Fibroblast of skin of right quadriceps (primary cell): ENCODE measurements at regions not wholly inside any gene's neighbourhood (a gene's known extent, or its start where the extent isn't known, plus 50 kb on each side); places are given as distances from the start of the nearest gene placed in this dataset.

ENCODE experiments used
- DNase-seq: peaks from one replicate; pipeline ENCODE4 v3.0.0-alpha.2; 2013

DNA sequence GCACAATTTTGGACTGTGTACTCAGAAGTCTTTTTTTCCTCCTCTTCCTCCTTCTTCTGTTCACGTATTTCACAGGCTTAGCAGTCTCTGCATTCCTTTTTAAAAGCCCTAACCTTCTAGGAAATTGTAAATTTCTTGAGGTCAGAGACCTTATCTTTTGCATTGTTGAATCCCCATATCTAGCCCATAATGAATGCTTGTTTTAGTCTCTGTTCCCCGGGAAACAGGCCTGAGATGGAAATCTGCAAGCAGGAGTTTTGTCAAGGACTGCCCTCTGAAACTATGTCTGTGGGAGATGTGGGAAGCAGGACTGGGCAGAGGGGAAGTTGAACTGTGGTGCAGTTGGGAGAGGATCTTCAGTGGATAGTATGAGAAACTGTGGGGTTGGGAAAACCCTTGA lies 272.2 kb upstream of the DAB1 start:
- no peak for DNase-seq

DNA sequence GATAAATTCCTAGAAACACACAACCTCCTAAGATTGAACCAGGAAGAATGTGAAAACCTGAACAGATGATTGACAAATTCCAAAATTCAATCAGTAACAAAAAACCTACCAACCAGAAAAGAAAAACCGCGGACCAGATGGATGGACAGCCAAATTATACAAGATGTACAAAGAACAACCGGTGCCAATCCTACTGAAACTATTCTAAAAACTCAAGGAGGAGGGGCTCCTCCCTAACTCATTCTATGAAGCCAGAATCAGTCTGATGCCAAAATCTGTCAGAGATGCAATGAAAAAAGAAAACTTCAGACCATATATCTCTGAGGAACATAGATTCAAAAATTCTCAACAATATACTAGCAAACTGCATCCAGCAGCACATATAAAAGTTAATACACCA lies 262.4 kb upstream of the DAB1 start:
- DNase-seq, result no peak

DNA sequence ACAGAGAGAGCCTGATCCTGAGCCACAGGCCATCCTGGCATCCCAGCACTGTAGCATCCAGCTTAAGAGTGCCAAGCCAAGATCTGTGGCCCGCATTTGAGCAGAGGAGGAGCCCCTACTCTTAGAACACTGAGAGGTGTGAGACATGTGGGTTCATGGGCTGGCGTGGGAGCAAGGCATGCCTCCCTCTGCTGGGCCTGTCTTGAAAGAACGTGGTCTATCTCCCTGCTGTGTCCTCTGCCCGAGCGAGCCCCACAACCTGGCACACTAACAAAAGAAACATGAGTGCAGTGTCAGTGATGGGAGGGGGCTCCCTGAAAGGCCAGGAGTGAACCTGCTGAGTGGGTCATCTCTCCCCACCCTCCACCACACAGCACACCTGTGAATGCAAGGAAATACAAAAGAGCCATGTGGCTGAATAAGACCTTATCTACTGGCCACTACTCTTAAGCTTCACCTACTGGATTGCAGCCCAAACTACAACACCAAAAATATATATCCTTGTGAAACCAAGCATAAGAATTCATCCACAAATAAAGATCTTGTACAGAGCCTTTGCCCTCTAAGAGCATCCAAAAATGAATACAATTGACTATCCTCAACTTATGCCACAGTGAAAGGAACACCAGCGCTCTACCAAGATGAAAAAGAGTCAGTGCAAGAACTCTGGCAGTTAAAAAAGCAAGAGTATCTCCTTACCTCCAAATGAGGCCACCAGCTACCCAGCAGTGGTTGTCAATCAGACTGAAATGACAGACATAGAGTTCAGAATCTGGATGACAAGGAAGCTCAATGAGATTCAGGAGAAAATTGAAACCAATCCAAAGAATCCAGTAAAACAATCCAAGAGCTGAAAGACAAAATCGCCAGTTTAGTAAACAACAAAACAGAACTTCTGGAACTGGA lies 259.4 kb upstream of the DAB1 start:
- DNase-seq, result no peak

DNA sequence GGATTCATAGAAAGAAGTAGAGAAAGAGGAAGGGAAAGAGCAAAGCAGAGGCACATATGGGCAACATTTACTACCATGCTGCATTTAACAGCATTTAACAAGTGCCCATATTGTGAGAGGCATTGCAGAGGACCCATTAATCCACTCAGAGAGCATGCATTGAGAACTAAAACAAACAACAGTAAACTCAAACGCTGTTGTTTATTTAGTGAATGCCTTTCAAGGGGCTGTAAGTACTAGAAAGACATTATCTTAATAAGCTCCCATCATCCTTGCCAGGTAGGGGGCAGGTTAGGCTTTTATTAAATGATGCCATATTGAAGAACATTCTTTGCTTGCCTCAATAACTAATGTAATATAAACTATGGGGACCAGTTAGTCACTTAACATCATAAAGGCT lies 254.3 kb upstream of the DAB1 start:
- no peak for DNase-seq

DNA sequence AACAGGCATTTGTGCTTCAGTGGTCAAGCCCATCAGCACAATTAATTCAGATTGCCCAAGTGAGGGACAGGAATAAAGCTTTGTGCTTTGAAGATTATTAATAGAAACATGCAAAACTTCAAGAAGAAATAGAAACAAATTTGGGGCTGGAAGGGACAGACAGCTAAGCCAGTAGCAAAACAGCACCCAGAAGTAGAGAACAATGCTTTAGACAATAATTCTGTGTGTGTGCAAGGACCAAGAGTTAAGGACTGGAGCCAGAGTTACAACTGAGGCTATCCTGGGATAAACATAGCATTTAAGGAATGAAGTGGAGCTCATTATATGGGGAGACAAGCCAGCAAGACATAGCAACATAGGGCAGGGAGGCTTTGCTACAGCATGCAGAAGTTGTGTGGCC lies 251.9 kb upstream of the DAB1 start:
- no peak for DNase-seq

DNA sequence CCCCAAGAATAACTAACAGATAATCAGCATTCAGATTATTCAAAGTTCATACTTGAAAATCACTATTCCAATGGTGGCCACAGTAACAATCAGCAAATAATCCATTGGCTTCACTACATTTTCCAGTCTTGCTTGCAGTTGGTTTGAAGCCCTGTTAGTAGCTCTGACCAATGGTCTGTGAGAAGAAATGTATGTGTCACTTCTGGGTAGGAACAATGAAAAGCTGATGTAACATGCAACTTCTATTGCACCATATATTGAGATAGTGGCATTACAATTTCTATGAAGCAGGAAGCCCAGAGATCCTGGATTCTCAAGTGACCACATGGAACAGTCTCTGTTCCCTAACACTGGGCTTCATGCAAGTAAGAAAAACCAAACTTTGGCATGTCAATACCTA lies 250.9 kb upstream of the DAB1 start:
- peak; percentile 38 for DNase-seq

DNA sequence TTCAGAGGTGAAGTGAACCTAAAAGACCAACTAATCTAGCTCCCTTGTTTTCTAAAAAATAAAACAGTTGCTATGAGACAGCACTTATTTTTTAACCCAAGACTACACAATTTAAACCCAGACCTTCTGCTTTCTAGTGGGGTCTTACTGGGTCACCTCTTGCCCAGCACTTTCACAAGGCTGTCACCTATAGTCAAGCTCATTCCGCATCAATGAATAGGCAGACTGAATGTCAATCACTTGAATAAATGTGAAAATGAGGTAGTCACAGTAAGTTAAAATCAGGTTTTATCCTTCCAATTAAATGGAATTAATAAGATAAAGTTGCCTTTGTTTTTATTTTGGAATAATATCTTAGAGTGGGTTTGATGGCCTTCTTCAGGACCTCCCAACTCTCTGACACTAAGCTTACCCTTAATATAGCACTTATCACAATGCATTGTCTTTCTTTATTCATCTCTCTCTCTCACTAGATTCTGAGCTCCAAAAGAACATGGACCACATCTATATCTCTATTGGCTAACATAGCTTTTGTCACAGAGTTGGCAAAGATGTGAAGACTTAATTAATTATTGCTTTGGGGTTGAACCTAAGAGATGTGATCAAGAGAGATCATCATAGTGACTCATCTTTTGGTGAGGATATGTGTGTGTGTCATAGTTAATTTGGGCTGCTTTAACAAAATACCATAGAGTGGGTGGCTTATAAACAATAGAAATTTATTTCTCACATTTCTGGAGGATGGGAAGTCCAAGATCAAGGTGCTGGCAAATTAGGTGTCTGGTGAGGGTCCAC lies 248.7 kb upstream of the DAB1 start:
- DNase-seq, result peak; percentile 3

DNA sequence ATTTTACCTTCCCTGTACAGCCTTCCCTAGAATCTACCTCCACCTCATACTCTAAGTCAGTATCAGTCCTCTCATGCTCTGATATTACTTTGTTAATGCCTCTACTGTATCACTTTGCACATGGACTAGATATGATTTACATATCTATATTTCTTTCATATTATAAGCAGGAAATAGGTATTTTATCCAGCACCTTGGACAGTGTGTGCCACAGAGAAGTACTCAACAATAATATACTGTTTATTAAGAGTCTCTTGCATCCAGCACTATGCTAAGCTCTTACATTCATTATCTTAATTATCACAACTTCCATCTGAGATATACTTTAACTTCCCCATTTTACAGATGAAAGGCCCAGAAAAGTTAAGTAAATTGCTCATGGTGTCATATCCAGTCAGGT lies 247.9 kb upstream of the DAB1 start:
- DNase-seq, result no peak

DNA sequence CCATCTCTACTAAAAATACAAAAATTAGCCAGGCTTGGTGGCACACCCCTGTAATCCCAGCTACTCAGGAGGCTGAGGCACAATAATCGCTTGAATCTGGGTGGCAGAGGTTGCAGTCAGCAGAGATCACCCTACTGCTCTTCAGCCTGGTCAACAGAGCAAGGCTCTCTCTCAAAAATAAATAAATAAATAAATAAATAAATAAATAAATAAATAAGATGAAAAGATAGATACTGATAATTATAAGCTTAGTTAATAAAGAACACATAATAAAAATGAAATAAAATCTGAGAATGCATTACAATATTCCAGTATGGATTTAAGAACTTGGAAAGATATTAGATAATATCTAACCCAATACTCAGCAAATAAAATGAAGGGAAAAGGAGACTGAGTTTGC lies 235.9 kb upstream of the DAB1 start:
- no peak for DNase-seq

DNA sequence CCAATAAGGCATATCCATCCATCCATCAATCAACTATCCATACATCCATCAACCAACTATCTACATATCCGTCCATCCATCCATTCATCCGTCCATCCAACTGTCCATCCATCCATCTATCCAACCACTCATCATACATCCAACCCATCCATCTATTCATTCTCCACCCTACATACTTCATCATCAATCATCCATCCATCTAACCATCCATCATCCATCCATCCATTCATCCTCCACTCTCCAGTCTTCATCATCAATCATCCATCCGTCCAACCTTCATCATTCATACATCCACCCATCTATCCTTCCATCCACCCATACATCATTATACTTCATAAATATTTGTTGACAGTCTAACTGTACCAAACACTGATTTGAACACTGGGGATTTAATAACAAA lies 231.3 kb upstream of the DAB1 start:
- DNase-seq, result no peak

DNA sequence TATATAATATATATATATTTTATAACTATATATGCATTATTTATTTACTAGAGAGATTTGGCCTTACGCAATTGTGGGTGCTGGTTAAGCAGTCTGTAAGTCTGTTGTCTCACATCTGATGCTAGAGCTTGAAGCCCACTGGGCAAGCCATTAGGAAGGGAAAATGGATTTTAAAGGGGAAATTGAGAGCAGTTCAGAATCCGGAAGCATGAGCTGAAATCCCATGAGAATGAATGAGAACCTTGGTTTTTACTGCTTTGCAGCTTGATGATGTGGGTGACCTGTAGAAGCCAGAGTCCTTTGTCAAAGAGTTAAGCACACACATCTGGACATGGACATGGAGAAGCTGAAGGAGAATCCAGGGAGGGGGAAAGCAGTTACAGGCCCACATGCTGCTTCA lies 220.8 kb upstream of the DAB1 start:
- no peak for DNase-seq

DNA sequence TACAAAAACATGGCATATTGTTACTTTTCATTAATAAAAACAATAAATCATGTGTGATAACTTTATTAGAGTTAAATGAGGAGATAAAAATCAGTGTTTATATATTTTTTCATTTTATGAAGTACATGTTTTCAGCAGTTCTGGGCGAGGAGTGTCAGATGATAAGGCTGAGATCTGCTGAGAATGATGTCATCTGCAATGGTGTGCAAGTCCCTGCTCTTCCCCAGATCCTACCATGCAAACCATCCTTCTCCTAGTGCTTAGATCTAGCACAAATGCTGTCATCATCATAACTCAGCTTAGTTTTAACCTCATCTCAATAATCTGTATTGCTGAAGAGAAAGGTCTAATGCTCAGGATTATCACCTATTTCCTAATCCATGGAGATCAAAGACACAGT lies 214.4 kb upstream of the DAB1 start:
- DNase-seq, result no peak

DNA sequence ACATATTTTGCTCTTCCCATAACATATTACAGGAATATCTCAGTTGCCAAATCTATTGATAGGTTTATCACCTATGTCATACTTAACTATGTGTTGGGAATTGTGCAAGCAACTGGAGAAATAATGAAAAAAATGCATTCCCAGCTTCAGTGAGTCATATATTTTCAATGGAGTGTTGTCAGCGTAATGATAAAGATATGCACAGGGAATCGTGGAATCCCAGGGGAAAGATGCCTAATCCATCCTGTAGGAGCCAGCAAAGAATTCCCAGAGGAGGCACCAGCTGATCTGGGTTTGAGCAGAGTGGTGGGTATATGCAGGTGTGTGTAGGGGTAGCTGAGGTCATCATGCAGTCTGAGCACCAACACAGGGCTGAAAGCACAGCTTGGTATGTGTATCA lies 213.3 kb upstream of the DAB1 start:
- peak; percentile 95 for DNase-seq

DNA sequence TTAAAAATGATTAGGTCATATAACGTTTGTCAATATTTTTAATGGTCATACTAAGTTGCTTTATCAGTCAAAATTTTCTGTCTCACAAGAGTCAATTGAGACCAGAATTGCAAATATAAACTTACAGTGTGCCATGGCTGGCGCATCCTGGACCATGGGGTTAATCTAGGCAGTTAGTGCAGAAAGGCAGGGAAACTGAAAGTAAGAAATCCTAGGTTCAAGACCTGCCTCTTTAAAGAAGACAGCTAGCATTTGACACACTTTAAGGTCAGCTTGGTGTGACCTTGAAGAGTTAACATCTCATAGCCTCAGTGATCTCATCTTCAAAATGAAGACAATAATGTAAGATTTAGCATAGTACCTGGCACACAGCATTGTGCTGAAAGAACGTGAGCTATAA lies 210.0 kb upstream of the DAB1 start:
- DNase-seq, result no peak

DNA sequence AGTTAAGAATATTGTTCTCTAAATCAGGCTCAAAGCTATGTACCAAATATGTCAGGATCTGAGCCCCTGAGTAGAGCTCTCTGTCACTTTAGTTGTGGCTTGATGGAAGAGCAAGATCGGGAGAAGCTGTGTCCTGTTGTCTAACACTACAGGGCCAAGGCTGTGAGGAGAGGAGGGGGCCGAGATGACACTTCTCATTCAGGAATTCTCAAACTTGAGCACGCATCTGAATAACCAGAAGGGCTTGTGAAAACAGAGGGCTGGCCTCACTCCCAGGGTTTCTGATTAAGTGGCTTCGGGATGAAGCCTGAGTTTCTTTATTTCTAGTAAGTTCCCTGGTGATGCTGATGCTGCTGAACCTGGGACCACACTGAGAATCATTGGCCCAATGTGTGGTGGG lies 209.2 kb upstream of the DAB1 start:
- DNase-seq, result no peak

DNA sequence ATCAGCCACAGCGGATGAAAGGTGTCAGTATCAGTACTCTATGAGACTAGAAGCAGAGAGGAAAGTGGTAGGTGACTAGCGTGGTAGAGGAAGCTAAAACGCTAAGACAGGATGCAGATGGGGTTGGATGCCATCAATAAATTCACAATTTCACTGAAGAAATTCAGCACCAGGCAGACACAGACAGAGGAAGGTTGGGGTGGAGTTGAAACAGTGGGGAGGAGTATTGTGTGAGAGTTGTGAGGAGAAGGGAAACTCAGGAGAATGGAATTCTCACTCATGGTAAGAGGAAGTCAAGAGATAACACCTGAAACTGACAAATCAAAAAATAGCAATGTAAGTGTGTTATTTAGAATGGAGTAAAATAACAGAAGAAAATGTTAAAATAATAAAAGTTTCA lies 208.5 kb upstream of the DAB1 start:
- peak; percentile 33 for DNase-seq

DNA sequence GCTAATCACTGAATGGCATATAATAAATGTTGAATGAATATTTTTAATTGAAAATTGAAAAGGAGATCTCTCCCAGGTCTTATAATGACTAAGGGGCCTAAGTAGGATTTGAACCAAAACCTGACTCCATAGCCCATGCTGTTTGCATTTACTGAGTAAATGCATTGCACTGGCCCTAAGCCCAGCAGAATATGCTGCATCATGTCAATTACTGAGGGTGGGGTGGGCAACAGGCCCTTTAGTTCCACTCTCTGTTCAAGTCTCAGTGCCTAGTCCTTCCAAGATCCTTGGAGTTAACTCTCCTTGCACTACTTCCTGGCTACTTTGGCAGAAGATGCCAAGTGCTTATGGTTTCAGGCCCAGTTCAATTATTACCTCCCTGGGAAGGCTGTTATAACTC lies 203.8 kb upstream of the DAB1 start:
- DNase-seq, result no peak

DNA sequence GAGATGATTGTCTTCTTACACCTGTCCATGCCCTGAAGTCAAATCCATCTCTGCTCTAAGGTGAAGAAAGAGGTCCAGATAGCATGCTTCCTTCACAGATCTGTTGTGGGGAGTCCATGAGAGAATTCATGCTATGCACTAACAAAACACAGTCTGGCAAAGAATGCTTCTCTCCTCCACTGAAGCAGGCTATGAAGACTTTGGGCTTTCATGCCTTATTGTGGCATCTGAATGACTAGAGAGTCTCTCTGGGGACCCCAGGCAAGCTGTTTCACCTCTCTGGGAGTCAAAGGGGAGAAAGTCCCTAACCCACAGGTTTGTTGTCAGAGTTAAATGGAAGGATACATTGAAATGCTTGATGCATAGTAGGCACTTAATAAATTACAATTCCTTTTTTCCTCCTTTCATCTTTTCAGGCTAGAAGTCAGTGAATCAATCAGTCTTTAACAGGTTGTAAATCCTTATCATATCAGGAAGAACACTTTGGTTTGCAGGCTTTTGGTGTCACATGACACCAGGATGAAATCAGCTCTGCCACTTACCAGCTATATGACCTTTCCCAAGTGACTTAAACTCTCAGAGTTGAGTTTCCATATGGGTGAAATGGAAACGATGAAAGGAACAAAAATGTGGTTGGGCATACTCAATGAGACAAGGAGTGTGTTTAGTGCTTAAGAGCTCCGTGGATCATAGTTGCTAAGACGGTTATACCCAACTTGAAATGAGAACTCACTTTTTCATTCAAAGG lies 200.1 kb upstream of the DAB1 start:
- DNase-seq, result no peak

DNA sequence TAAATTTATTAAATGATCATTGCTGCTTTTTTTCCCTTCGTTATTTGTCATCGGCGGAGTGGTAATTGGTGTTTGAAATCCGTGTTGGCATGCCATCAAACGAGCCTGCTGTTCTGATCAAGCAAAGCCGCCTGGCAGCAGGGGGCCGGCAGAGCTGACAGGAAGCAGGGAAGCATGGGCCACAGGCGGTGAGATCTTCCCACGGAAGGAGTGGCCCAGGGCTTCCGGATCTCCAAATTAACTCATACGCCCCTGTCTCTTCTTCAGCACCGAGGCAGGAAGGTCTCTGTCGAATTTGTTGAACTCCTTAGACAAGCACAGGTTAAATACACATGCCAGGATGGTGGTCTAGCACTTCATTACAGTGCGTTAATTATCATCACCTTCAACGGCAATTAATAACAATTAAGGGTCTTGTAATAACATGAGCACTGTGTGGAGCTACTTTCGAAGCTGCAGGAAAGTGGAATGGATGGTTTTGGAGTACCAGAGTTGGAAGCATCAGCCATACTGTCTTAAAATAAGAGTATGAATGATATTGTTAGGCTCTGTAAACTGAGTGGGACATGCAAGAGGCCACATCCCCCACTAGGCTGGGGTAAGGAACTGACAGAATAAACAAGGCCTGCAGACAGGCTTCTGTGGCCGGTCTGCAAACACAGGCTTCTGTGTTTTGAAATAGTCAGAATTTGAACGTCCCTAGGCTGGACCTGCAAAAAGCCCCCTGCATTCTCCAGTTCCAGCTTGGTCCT lies 199.4 kb upstream of the DAB1 start:
- peak; percentile 59 for DNase-seq

DNA sequence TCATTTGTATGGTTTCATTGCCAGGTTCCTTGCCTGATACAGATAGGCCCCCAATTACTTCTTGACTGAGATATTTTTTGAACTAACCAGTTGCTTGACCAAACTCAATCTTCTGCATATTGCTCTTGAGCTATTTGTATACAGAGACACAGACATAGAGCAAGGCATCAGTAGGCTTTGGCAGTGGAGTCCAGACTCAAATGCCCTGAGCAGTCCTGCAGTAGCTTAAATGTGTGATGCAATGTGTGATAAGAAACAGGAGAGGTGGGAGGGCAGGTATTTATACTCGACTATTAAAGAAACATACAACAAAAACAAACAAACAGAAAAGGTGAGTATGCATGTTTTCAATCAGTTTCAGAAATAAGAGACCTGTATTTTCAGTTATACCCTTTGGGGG lies 197.9 kb upstream of the DAB1 start:
- no peak for DNase-seq

DNA sequence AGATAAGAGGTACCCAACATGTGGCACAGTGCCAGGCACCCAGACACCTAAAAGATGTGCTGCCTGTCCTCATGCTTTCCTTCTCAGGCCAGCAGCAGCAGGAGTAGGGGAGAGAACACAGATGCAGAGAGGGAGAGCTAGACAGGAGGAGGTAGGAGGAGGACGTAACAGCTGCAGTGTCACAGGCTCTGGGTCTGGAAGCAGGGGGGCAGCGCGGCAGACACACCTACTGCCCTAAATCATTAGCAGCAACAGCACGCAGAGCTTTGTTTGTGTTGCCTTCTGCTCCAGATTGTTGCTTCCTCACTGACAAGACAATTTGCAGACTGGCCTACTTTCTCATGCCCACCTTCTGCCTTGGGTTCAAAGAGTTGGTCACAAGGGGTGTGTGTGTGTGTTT lies 196.7 kb upstream of the DAB1 start:
- no peak for DNase-seq

DNA sequence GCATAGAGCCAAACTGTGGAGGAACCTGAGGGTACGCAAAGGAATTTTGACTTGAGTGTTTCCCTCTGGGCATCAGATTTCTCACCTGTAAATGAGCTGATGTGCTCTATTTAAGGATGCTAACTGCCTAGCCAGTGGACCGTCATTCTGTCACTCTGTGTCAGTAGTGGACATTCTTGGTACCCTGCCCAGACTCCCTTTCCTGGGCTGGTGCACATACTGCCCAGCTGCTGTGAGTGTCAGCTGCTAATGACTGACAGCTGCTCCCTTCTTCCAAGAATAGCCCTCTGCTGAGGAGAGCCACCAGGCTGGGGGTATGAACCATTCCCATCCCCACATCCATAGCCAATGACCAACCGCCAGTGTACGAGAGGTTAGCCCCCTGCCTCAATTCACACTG lies 193.1 kb upstream of the DAB1 start:
- no peak for DNase-seq

DNA sequence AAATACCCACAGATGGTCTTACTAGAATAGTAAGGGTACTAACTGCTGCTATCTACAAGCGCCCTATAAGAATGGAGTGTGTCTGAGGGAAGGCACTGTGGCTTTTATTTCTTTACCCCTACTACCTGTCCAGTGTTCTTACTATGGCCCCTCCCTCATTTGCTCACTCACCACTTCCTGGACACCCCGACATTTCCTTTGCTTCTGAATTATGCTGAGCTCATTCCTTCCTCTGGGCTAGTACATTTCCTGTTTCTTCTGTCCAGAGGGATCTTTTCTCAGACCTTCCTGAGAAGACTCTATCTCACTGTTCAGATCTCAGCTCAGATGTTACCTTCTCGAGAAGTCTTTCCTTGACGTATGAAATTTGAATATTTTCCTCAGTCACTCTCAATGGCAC lies 192.1 kb upstream of the DAB1 start:
- no peak for DNase-seq
